ENCODE measurements at regions not wholly inside any gene's neighbourhood (a gene's known extent, or its start where the extent isn't known, plus 50 kb on each side); places are given as distances from the start of the nearest gene placed in this dataset.

- no peak for TF ChIP-seq CBX5 (IDR thresholded peaks at IDR 0.05; ENCODE audit: low read depth)
- TF ChIP-seq, protein P1, sequence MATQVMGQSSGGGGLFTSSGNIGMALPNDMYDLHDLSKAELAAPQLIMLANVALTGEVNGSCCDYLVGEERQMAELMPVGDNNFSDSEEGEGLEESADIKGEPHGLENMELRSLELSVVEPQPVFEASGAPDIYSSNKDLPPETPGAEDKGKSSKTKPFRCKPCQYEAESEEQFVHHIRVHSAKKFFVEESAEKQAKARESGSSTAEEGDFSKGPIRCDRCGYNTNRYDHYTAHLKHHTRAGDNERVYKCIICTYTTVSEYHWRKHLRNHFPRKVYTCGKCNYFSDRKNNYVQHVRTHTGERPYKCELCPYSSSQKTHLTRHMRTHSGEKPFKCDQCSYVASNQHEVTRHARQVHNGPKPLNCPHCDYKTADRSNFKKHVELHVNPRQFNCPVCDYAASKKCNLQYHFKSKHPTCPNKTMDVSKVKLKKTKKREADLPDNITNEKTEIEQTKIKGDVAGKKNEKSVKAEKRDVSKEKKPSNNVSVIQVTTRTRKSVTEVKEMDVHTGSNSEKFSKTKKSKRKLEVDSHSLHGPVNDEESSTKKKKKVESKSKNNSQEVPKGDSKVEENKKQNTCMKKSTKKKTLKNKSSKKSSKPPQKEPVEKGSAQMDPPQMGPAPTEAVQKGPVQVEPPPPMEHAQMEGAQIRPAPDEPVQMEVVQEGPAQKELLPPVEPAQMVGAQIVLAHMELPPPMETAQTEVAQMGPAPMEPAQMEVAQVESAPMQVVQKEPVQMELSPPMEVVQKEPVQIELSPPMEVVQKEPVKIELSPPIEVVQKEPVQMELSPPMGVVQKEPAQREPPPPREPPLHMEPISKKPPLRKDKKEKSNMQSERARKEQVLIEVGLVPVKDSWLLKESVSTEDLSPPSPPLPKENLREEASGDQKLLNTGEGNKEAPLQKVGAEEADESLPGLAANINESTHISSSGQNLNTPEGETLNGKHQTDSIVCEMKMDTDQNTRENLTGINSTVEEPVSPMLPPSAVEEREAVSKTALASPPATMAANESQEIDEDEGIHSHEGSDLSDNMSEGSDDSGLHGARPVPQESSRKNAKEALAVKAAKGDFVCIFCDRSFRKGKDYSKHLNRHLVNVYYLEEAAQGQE (IDR thresholded peaks at IDR 0.05; ENCODE audit: low read depth, low read length), result no peak
- no peak for TF ChIP-seq FOS (IDR thresholded peaks at IDR 0.05; ENCODE audit: borderline replicate concordance, extremely low read depth, insufficient read length)
- TF ChIP-seq ZNF384 (IDR thresholded peaks at IDR 0.05; ENCODE audit: borderline replicate concordance, low read depth, low read length), result no peak
- TF ChIP-seq PKNOX1 (IDR thresholded peaks at IDR 0.05), result no peak
- TF ChIP-seq HDAC2 (IDR thresholded peaks at IDR 0.05), result no peak
- no peak for TF ChIP-seq EZH2 (IDR thresholded peaks at IDR 0.05; ENCODE audit: borderline replicate concordance, control insufficient read depth, low read depth, low read length)
- no peak for TF ChIP-seq NFYA (IDR thresholded peaks at IDR 0.05; ENCODE audit: borderline replicate concordance, low read depth, low read length)
- TF ChIP-seq POU2F2 (IDR thresholded peaks at IDR 0.05; ENCODE audit: borderline replicate concordance, low read depth, low read length), result no peak
- TF ChIP-seq LARP7 (IDR thresholded peaks at IDR 0.05), result no peak
- TF ChIP-seq, protein P2, sequence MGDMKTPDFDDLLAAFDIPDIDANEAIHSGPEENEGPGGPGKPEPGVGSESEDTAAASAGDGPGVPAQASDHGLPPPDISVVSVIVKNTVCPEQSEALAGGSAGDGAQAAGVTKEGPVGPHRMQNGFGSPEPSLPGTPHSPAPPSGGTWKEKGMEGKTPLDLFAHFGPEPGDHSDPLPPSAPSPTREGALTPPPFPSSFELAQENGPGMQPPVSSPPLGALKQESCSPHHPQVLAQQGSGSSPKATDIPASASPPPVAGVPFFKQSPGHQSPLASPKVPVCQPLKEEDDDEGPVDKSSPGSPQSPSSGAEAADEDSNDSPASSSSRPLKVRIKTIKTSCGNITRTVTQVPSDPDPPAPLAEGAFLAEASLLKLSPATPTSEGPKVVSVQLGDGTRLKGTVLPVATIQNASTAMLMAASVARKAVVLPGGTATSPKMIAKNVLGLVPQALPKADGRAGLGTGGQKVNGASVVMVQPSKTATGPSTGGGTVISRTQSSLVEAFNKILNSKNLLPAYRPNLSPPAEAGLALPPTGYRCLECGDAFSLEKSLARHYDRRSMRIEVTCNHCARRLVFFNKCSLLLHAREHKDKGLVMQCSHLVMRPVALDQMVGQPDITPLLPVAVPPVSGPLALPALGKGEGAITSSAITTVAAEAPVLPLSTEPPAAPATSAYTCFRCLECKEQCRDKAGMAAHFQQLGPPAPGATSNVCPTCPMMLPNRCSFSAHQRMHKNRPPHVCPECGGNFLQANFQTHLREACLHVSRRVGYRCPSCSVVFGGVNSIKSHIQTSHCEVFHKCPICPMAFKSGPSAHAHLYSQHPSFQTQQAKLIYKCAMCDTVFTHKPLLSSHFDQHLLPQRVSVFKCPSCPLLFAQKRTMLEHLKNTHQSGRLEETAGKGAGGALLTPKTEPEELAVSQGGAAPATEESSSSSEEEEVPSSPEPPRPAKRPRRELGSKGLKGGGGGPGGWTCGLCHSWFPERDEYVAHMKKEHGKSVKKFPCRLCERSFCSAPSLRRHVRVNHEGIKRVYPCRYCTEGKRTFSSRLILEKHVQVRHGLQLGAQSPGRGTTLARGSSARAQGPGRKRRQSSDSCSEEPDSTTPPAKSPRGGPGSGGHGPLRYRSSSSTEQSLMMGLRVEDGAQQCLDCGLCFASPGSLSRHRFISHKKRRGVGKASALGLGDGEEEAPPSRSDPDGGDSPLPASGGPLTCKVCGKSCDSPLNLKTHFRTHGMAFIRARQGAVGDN (IDR thresholded peaks at IDR 0.05), result peak; percentile 49; the same call in 1 of the 2 replicates
- no peak for TF ChIP-seq SP1 (IDR thresholded peaks at IDR 0.05; ENCODE audit: low read depth, low read length)
- TF ChIP-seq BHLHE40 (IDR thresholded peaks at IDR 0.05; ENCODE audit: borderline replicate concordance in 1 of 2, low read depth in 2 of 2, low read length in 1 of 2), result peak in 1 of 2 experiments; percentile 17; a peak in 1 of 4 replicates
- no peak for TF ChIP-seq PML (IDR thresholded peaks at IDR 0.05; ENCODE audit: low read length)
- TF ChIP-seq, protein P3, sequence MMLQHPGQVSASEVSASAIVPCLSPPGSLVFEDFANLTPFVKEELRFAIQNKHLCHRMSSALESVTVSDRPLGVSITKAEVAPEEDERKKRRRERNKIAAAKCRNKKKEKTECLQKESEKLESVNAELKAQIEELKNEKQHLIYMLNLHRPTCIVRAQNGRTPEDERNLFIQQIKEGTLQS (IDR thresholded peaks at IDR 0.05; ENCODE audit: borderline replicate concordance, extremely low read depth, low read depth, low read length), result no peak
- TF ChIP-seq, protein P4, sequence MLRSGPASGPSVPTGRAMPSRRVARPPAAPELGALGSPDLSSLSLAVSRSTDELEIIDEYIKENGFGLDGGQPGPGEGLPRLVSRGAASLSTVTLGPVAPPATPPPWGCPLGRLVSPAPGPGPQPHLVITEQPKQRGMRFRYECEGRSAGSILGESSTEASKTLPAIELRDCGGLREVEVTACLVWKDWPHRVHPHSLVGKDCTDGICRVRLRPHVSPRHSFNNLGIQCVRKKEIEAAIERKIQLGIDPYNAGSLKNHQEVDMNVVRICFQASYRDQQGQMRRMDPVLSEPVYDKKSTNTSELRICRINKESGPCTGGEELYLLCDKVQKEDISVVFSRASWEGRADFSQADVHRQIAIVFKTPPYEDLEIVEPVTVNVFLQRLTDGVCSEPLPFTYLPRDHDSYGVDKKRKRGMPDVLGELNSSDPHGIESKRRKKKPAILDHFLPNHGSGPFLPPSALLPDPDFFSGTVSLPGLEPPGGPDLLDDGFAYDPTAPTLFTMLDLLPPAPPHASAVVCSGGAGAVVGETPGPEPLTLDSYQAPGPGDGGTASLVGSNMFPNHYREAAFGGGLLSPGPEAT (IDR thresholded peaks at IDR 0.05; ENCODE audit: low read depth), result no peak
- TF ChIP-seq ETV6 (conservative IDR thresholded peaks at IDR 0.05 in 1 of 2, IDR thresholded peaks at IDR 0.05 in 1 of 2; ENCODE audit: borderline replicate concordance in 1 of 2, low read depth in 1 of 2), result no peak
- no peak for TF ChIP-seq STAT3 (IDR thresholded peaks at IDR 0.05; ENCODE audit: low read depth, low read length)
Observed at GRCh38 chr5:160959804-160960203, 107.8 kb upstream of the ATP10B start (continued).

Data from GM12878 (cell line).